K562 (cell line): ENCODE measurements at regions not wholly inside any gene's neighbourhood (a gene's known extent, or its start where the extent isn't known, plus 50 kb on each side); places are given as distances from the start of the nearest gene placed in this dataset.

Experiments
- ARID4B ChIP-seq: sonication (generic); formaldehyde crosslinking; IDR thresholded peaks from 2 replicates; pipeline ENCODE4 v1.8.0; 2022; ENCODE audit warnings: mild to moderate bottlenecking, missing genetic modification reagents
- BDP1 ChIP-seq: IDR thresholded peaks from 3 replicates; pipeline ENCODE4 v1.6.1; 2011; ENCODE audit not compliant: insufficient read length, insufficient read depth
- CTCFL ChIP-seq: IDR thresholded peaks from 2 replicates; pipeline ENCODE4 v1.6.1; 2011; ENCODE audit warnings: borderline replicate concordance, low read depth, mild to moderate bottlenecking, moderate library complexity, low read length; ENCODE audit not compliant: insufficient read depth, poor library complexity, severe bottlenecking
- ELF2 ChIP-seq: fragments of 250-450 bp; sonication (Bioruptor Pico); IDR thresholded peaks from 2 replicates; pipeline ENCODE4 v1.5.0; 2021; ENCODE audit warnings: mild to moderate bottlenecking
- ELF4 ChIP-seq: fragments of 450-650 bp; formaldehyde crosslinking; IDR thresholded peaks from 2 replicates; pipeline ENCODE4 v1.4.0; 2022; ENCODE audit warnings: missing genetic modification characterization
- FOXA1 ChIP-seq: fragments of 450-650 bp; IDR thresholded peaks from 2 replicates; pipeline ENCODE4 v1.6.1; 2016; ENCODE audit warnings: mild to moderate bottlenecking, borderline replicate concordance
- FOXK2 ChIP-seq, 2 experiments: fragments of 450-650 bp; IDR thresholded peaks in 1 of 2; conservative IDR thresholded peaks in 1 of 2; 2 replicates each; pipeline ENCODE4 v1.6.1; 2016; ENCODE audit warnings: low read depth in 2 of 2, mild to moderate bottlenecking in 1 of 2
- HSF4 ChIP-seq: fragments of 250-450 bp; sonication (Bioruptor Pico); IDR thresholded peaks from 2 replicates; pipeline ENCODE4 v2.1.2; 2022; ENCODE audit warnings: mild to moderate bottlenecking, moderate library complexity, borderline replicate concordance
- MAFG ChIP-seq: fragments of 450-650 bp; conservative IDR thresholded peaks from 2 replicates; pipeline ENCODE4 v1.6.1; 2016; ENCODE audit warnings: missing genetic modification characterization, missing compliant biosample characterization
- PREB ChIP-seq: sonication (generic); formaldehyde crosslinking; IDR thresholded peaks from 2 replicates; pipeline ENCODE4 v1.8.1; 2023; ENCODE audit warnings: mild to moderate bottlenecking, missing genetic modification reagents
- ZBTB17 ChIP-seq: fragments of 450-650 bp; formaldehyde crosslinking; IDR thresholded peaks from 2 replicates; pipeline ENCODE4 v1.4.0; 2020; ENCODE audit warnings: mild to moderate bottlenecking
- ZNF280B ChIP-seq: fragments of 250-450 bp; sonication (Bioruptor Pico); IDR thresholded peaks from 2 replicates; pipeline ENCODE4 v1.5.1; 2021; ENCODE audit warnings: mild to moderate bottlenecking
- ZNF551 ChIP-seq: fragments of 250-450 bp; sonication (Bioruptor Pico); IDR thresholded peaks from 2 replicates; pipeline ENCODE4 v1.5.0; 2021; ENCODE audit warnings: mild to moderate bottlenecking, moderate library complexity

- no peak for TF ChIP-seq ZNF551 (CRISPR knock-in tag)
- no peak for TF ChIP-seq PREB (CRISPR knock-in tag)
- TF ChIP-seq ARID4B (CRISPR knock-in tag): no peak
- TF ChIP-seq ELF2 (CRISPR knock-in tag): no peak
- TF ChIP-seq ELF4 (CRISPR knock-in tag): no peak
- TF ChIP-seq ZBTB17 (CRISPR knock-in tag): peak; percentile 45; the same call in 1 of the 2 replicates
- no peak for TF ChIP-seq FOXA1
- no peak for TF ChIP-seq HSF4 (CRISPR knock-in tag)
- TF ChIP-seq ZNF280B (CRISPR knock-in tag): no peak
- TF ChIP-seq FOXK2 (conservative IDR thresholded peaks at IDR 0.05 in 1 of 2, IDR thresholded peaks at IDR 0.05 in 1 of 2; ENCODE audit: low read depth in 2 of 2): 0 out of 4 replicates have a peak, but pooled peaks of 1 of the 2 experiments have one; percentile 53
- TF ChIP-seq BDP1: no peak
- TF ChIP-seq CTCFL: no peak
- no peak for TF ChIP-seq MAFG (tag)
Measured at GRCh38 chr4:138671606-138672084, 343.9 kb upstream of the NOCT start (continued).
